GM18867 (cell line): ENCODE measurements at regions not wholly inside any gene's neighbourhood (a gene's known extent, or its start where the extent isn't known, plus 50 kb on each side); places are given as distances from the start of the nearest gene placed in this dataset.

ENCODE experiments used
- ATAC-seq: cut with Tn5 transposase; IDR thresholded peaks from one replicate; pipeline ENCODE4 v1.9.1; 2021; ENCODE audit warnings: mild to moderate bottlenecking, moderate library complexity; ENCODE audit not compliant: unreplicated experiment

- no peak for ATAC-seq
These were observed 62.5 kb upstream of the PALS2 start for GRCh38 chr7:24510759-24511158.

- ATAC-seq, result no peak
These were observed 56.1 kb upstream of the PALS2 start for GRCh38 chr7:24517166-24517565.

DNA sequence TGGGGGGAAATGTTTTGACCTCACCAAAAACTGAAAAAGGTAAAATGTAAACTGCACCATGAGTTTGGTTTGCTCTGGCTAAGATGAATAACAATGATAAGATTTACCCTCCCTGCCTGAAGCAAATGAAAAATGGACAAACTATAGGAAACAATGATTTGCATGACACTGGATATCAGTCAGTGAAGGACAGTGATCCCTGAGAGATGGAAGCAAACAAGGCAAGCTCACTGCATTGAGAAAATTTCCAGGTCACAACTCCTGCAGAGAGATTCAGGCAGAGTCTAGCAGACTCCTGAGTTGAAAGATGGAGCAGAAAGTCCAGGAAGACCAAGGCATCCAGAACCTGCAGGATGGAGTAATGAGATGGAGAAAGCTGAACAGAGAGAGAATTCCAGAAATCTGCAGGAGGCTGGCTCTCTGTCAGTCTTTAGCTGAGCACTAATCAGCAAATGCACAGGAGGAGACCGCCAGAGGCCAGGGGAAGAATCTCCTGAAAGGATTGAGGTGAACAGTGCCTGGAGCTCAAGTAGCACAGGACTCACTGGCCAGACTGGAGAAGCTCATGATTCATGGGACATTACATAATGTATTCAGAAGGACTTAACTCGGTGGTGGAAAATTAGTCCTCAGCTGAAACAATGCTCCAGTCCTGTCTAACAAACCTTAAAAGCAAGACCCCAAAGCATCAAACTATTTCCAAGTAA is 51.2 kb upstream of the PALS2 start:
- ATAC-seq, result no peak
